Cardiac muscle cell (in vitro differentiated cells and primary cell): ENCODE measurements at regions not wholly inside any gene's neighbourhood (a gene's known extent, or its start where the extent isn't known, plus 50 kb on each side); places are given as distances from the start of the nearest gene placed in this dataset.

Experiments used
- DNase-seq, 2 donors: peaks; one replicate each; pipeline versions ENCODE4 v3.0.0 to v3.0.0-alpha.2; 2010 to 2017; ENCODE audit warnings: low read depth in 1 of 2, low spot score in 1 of 2
- H3K27ac ChIP-seq: fragments of 200-600 bp; sonication (generic); 2 replicates; pipeline ENCODE4 v1.5.1; 2016
- H3K27me3 ChIP-seq: fragments of 200-600 bp; sonication (generic); 2 replicates; pipeline ENCODE4 v1.6.0; 2016; ENCODE audit warnings: control low read depth
- H3K36me3 ChIP-seq: fragments of 200-600 bp; sonication (generic); 2 replicates; pipeline ENCODE4 v1.5.1; 2016; ENCODE audit warnings: control low read depth
- H3K4me1 ChIP-seq: fragments of 200-600 bp; sonication (generic); 2 replicates; pipeline ENCODE4 v1.8.1; 2017; ENCODE audit warnings: low read depth, mild to moderate bottlenecking, mixed run types
- H3K4me3 ChIP-seq: fragments of 200-600 bp; sonication (generic); 2 replicates; pipeline ENCODE4 v1.5.1; 2016; ENCODE audit warnings: mild to moderate bottlenecking
- H3K9me3 ChIP-seq: fragments of 200-600 bp; sonication (generic); 2 replicates; pipeline ENCODE4 v1.5.1; 2017; ENCODE audit warnings: low read depth, mild to moderate bottlenecking, control low read depth
- TF ChIP-seq, protein P1 (sequence below): IDR thresholded peaks from 2 replicates; pipeline ENCODE4 v1.5.1; 2012; ENCODE audit warnings: low read depth, mild to moderate bottlenecking, low read length

DNA sequence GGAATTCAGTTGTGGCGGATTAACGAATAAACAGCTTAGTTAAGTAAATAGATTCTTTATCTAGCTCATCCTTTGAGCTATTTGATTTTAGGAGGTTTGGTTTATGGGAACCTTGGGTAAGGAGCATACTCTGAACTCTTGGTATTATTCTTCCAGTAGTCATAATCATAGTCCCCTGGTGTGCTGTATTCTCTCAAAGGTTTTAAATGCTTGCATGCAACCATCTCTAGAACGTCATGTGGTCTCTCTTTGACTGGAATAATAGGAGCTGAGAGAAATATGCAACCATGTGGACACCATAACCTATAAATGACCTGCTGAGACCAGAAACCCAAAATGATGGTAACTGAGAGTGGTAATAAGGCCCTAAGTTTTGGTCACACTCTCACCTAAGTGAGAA is 951.6 kb upstream of the MIR17HG start:
- Histone ChIP-seq H3K27ac (no peak overlapping the region), H3K27me3 (no peaks in the 10 kb centered on the region), H3K4me3 (no peak overlapping the region), H3K9me3 (no peaks in the 10 kb centered on the region), H3K4me1 (no peaks in the 10 kb centered on the region), H3K36me3 (no peaks in the 10 kb centered on the region)
- TF ChIP-seq, protein P1, sequence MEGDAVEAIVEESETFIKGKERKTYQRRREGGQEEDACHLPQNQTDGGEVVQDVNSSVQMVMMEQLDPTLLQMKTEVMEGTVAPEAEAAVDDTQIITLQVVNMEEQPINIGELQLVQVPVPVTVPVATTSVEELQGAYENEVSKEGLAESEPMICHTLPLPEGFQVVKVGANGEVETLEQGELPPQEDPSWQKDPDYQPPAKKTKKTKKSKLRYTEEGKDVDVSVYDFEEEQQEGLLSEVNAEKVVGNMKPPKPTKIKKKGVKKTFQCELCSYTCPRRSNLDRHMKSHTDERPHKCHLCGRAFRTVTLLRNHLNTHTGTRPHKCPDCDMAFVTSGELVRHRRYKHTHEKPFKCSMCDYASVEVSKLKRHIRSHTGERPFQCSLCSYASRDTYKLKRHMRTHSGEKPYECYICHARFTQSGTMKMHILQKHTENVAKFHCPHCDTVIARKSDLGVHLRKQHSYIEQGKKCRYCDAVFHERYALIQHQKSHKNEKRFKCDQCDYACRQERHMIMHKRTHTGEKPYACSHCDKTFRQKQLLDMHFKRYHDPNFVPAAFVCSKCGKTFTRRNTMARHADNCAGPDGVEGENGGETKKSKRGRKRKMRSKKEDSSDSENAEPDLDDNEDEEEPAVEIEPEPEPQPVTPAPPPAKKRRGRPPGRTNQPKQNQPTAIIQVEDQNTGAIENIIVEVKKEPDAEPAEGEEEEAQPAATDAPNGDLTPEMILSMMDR, result no peak
- DNase-seq, result no peak

DNA sequence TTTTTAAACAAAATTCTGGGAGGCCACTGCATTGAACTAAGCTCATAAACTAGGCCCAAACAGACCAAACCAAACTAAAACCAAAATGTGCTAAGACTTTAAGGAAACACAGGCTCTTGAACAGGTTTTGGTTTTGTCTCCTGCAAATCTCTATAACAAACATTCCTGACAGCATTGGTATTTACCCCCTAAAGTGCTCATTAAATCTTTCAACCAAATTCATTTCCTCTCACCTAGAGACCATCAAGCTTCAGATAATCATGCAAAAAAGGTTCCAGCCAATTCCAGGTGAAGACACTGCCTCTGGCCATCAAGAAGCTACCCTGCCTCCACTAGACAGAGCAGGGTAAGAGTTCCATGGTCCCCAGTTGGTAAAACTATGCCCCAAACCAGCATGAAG is 951.2 kb upstream of the MIR17HG start:
- no peak overlapping the region for H3K4me3 ChIP-seq
- no peaks in the 10 kb centered on the region for H3K4me1 ChIP-seq
- H3K36me3 ChIP-seq, result no peaks in the 10 kb centered on the region

DNA sequence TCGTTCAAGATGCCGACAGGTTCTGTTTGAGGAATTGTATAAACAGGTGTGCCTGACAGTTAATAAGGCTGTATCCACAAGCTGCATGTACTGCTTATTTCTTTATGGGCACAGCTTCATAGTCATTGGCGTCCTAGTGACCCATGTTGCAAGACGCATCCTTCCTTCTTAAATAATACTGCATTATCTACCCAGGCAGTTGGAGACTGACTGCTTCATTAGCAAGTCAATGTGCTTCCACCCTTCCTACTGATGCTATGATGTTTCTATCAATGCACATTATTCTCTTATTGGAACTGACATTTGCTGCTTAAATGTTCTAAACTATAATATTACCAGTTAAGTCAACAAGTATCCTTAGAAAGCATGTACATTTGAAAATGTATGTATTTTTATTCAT is 950.0 kb upstream of the MIR17HG start:
- Histone ChIP-seq H3K27me3 (no peaks in the 10 kb centered on the region), H3K4me3 (no peak overlapping the region), H3K27ac (no peak overlapping the region), H3K9me3 (no peaks in the 10 kb centered on the region), H3K36me3 (no peaks in the 10 kb centered on the region), H3K4me1 (no peaks in the 10 kb centered on the region)
- no peak for DNase-seq
- TF ChIP-seq, protein P1, result no peak

More for the DNA sequence above, 951.2 kb upstream of the MIR17HG start:
- Histone ChIP-seq H3K27ac (no peak overlapping the region), H3K27me3 (no peaks in the 10 kb centered on the region), H3K9me3 (no peaks in the 10 kb centered on the region)
- TF ChIP-seq, protein P1, result no peak
- no peak for DNase-seq

DNA sequence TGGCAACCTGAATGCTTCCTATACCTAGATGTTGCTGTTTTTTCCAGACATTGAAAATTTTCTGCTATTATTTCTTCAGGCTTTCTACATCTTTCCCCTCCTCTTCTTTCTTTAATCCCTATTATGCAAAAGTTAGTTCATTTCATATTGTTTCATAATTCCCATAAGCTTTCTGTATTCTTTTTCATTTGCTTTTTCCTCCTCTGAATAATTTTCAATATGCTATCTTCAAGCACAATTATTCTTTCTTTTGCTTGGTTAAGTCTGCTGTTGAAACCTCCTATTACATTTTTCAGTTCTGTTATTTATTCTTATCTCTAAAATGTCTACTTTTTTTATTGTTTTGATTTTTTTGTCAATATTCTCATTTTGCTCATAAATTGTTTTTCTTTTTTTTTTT is 947.1 kb upstream of the MIR17HG start:
- DNase-seq, result no peak
- Histone ChIP-seq H3K27ac (no peak overlapping the region), H3K27me3 (no peaks in the 10 kb centered on the region)

DNA sequence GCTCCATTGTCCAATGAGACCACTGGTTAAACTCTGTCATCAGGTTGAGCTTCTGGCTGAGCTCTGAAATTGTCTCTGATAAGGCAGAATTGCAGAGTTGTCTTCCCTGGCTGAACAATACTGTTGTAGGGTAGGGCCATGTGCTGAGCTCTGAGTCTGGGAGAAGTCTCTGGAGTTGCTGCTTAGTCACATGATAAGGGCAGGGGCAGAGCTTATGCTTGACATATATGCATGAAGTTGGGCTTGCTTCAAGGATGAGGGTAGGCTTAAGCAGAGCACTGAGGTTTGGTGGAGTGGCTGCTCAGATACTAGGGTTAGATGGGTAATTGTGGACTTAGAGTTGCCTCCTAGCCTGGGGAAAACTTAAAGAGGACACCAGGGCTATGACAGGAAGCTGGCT is 946.3 kb upstream of the MIR17HG start:
- Histone ChIP-seq H3K4me3 (no peak overlapping the region), H3K27me3 (no peaks in the 10 kb centered on the region), H3K36me3 (no peaks in the 10 kb centered on the region), H3K27ac (no peak overlapping the region), H3K4me1 (no peaks in the 10 kb centered on the region), H3K9me3 (no peaks in the 10 kb centered on the region)
- TF ChIP-seq, protein P1, result no peak
- DNase-seq, result no peak

More for the DNA sequence above, 947.1 kb upstream of the MIR17HG start:
- TF ChIP-seq, protein P1, result no peak
- no peaks in the 10 kb centered on the region for H3K9me3 ChIP-seq
- no peaks in the 10 kb centered on the region for H3K4me1 ChIP-seq
- no peaks in the 10 kb centered on the region for H3K36me3 ChIP-seq
- H3K4me3 ChIP-seq, result no peak overlapping the region

DNA sequence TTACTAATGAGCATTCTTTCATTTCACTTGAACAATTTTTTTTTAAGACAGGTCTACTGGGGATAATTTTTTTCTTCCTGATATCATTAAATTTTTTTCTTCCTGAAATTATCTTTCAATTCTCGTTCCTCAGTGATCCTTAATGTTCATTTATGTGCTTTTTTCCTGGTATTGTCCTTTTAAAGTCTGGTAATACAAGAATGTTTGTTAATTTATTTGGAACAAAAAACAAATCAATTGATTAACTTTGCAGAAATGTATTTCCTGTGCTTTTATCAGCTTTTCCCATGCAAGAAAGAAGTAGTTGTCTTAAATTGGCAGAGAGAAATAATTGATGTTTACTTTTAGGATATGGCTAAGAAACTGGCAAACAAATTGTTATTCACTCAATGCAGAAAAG is 945.4 kb upstream of the MIR17HG start:
- Histone ChIP-seq H3K36me3 (no peaks in the 10 kb centered on the region), H3K27me3 (no peaks in the 10 kb centered on the region), H3K4me3 (no peak overlapping the region), H3K27ac (no peak overlapping the region), H3K9me3 (no peaks in the 10 kb centered on the region), H3K4me1 (no peaks in the 10 kb centered on the region)
- TF ChIP-seq, protein P1, result no peak
- no peak for DNase-seq
